ENCODE measurements at regions not wholly inside any gene's neighbourhood (a gene's known extent, or its start where the extent isn't known, plus 50 kb on each side); places are given as distances from the start of the nearest gene placed in this dataset.

GRCh38 chr13:103190841-103191240 is 124.6 kb upstream of the SLC10A2 start:
- H3K9me3 Mint-ChIP-seq (ENCODE audit: unreplicated experiment) = no peaks in the 10 kb centered on the region
- peaks cover 7% of the 10 kb centered on the region for H3K4me1 Mint-ChIP-seq (ENCODE audit: low read depth, unreplicated experiment)
- no peak for TF ChIP-seq CTCF (IDR thresholded peaks at IDR 0.05; ENCODE audit: partially characterized antibody, unreplicated experiment)
- H3K27ac Mint-ChIP-seq (ENCODE audit: unreplicated experiment) = no peak overlapping the region
- no peaks in the 10 kb centered on the region for H3K36me3 Mint-ChIP-seq (ENCODE audit: unreplicated experiment)
- no peaks in the 10 kb centered on the region for H3K27me3 Mint-ChIP-seq (ENCODE audit: unreplicated experiment)
- no peak overlapping the region for H3K4me3 Mint-ChIP-seq (ENCODE audit: unreplicated experiment)
- no peak for DNase-seq

GRCh38 chr13:103188713-103189326 is 122.6 kb upstream of the SLC10A2 start:
- peak; percentile 71 for TF ChIP-seq CTCF (IDR thresholded peaks at IDR 0.05; ENCODE audit: partially characterized antibody, unreplicated experiment)
- no peak for DNase-seq
- Mint-ChIP-seq H3K9me3 (ENCODE audit: unreplicated experiment) (no peaks in the 10 kb centered on the region), H3K27ac (ENCODE audit: unreplicated experiment) (no peak overlapping the region), H3K27me3 (ENCODE audit: unreplicated experiment) (no peaks in the 10 kb centered on the region), H3K36me3 (ENCODE audit: unreplicated experiment) (no peaks in the 10 kb centered on the region), H3K4me1 (ENCODE audit: low read depth, unreplicated experiment) (peaks cover 5% of the 10 kb centered on the region), H3K4me3 (ENCODE audit: unreplicated experiment) (no peak overlapping the region)

- Mint-ChIP-seq H3K27me3 (ENCODE audit: unreplicated experiment) (no peaks in the 10 kb centered on the region), H3K4me3 (ENCODE audit: unreplicated experiment) (no peak overlapping the region), H3K27ac (ENCODE audit: unreplicated experiment) (no peak overlapping the region), H3K4me1 (ENCODE audit: low read depth, unreplicated experiment) (peaks cover 5% of the 10 kb centered on the region), H3K9me3 (ENCODE audit: unreplicated experiment) (peaks cover 3% of the 10 kb centered on the region), H3K36me3 (ENCODE audit: unreplicated experiment) (no peaks in the 10 kb centered on the region)
- DNase-seq = no peak
- TF ChIP-seq CTCF (IDR thresholded peaks at IDR 0.05; ENCODE audit: partially characterized antibody, unreplicated experiment) = no peak
Observed at GRCh38 chr13:103187721-103188156, 121.5 kb upstream of the SLC10A2 start.

- no peak for DNase-seq
- no peak for TF ChIP-seq CTCF (IDR thresholded peaks at IDR 0.05; ENCODE audit: partially characterized antibody, unreplicated experiment)
- H3K27ac Mint-ChIP-seq (ENCODE audit: unreplicated experiment) = no peak overlapping the region
- peaks cover 9% of the 10 kb centered on the region for H3K4me1 Mint-ChIP-seq (ENCODE audit: low read depth, unreplicated experiment)
- H3K36me3 Mint-ChIP-seq (ENCODE audit: unreplicated experiment) = no peaks in the 10 kb centered on the region
- peaks cover 6% of the 10 kb centered on the region for H3K9me3 Mint-ChIP-seq (ENCODE audit: unreplicated experiment)
- H3K4me3 Mint-ChIP-seq (ENCODE audit: unreplicated experiment) = no peak overlapping the region
- no peaks in the 10 kb centered on the region for H3K27me3 Mint-ChIP-seq (ENCODE audit: unreplicated experiment)
Observed at GRCh38 chr13:103184413-103184812, 118.2 kb upstream of the SLC10A2 start.

- Mint-ChIP-seq H3K4me3 (ENCODE audit: unreplicated experiment) (peak overlapping the region; percentile 33), H3K27me3 (ENCODE audit: unreplicated experiment) (peaks cover 4% of the 10 kb centered on the region), H3K4me1 (ENCODE audit: low read depth, unreplicated experiment) (peaks cover 20% of the 10 kb centered on the region), H3K9me3 (ENCODE audit: unreplicated experiment) (peaks cover 13% of the 10 kb centered on the region), H3K36me3 (ENCODE audit: unreplicated experiment) (no peaks in the 10 kb centered on the region), H3K27ac (ENCODE audit: unreplicated experiment) (peak overlapping the region; percentile 90)
- DNase-seq = no peak
- TF ChIP-seq CTCF (IDR thresholded peaks at IDR 0.05; ENCODE audit: partially characterized antibody, unreplicated experiment) = no peak
Observed at GRCh38 chr13:103178986-103179943, 113.0 kb upstream of the SLC10A2 start.
